ENCODE measurements at regions not wholly inside any gene's neighbourhood (a gene's known extent, or its start where the extent isn't known, plus 50 kb on each side); places are given as distances from the start of the nearest gene placed in this dataset.

DNA sequence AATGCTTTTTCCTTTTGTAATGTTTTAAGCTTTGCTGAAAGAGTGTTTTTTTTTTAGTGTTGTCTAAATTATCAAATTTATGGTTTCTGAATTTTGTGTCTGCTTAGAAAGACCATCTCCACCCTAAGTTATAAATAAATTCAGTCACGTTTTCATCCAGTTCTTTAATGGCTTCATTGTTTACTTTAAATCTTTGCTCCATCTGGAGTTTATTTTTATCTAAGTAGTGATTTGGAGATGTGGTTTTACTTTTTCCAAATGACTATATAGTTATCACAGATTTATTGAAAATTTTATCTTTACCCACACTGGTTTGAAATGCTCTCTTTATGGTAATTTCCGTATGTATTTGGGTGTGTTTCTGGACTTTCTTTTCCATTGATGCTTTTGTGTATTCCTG is 577.2 kb upstream of the ZNF608 start:
- TF ChIP-seq POLR2A (IDR thresholded peaks at IDR 0.05) (no peak), EP300 (IDR thresholded peaks at IDR 0.05) (no peak), POLR2AphosphoS5 (IDR thresholded peaks at IDR 0.05) (no peak)
- TF ChIP-seq, protein P1, sequence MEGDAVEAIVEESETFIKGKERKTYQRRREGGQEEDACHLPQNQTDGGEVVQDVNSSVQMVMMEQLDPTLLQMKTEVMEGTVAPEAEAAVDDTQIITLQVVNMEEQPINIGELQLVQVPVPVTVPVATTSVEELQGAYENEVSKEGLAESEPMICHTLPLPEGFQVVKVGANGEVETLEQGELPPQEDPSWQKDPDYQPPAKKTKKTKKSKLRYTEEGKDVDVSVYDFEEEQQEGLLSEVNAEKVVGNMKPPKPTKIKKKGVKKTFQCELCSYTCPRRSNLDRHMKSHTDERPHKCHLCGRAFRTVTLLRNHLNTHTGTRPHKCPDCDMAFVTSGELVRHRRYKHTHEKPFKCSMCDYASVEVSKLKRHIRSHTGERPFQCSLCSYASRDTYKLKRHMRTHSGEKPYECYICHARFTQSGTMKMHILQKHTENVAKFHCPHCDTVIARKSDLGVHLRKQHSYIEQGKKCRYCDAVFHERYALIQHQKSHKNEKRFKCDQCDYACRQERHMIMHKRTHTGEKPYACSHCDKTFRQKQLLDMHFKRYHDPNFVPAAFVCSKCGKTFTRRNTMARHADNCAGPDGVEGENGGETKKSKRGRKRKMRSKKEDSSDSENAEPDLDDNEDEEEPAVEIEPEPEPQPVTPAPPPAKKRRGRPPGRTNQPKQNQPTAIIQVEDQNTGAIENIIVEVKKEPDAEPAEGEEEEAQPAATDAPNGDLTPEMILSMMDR (IDR thresholded peaks at IDR 0.05) = no peak
- WGBS, 2 donors = 6 to 31% methylated on average over 2 of the region's 2 CpGs
- Histone ChIP-seq H3K4me3 (no peak overlapping the region), H3K9me3 (no peaks in the 10 kb centered on the region), H3K4me1 (peaks cover 0 to 9% (median 4%) of the 10 kb centered on the region in 4 donors), H3K36me3 (no peaks in the 10 kb centered on the region), H3K27me3 (no peaks in the 10 kb centered on the region), H3K27ac (no peak overlapping the region)
- DNase-seq = no peak
- intact Hi-C loops (cut with DNase I) = no loop called here

DNA sequence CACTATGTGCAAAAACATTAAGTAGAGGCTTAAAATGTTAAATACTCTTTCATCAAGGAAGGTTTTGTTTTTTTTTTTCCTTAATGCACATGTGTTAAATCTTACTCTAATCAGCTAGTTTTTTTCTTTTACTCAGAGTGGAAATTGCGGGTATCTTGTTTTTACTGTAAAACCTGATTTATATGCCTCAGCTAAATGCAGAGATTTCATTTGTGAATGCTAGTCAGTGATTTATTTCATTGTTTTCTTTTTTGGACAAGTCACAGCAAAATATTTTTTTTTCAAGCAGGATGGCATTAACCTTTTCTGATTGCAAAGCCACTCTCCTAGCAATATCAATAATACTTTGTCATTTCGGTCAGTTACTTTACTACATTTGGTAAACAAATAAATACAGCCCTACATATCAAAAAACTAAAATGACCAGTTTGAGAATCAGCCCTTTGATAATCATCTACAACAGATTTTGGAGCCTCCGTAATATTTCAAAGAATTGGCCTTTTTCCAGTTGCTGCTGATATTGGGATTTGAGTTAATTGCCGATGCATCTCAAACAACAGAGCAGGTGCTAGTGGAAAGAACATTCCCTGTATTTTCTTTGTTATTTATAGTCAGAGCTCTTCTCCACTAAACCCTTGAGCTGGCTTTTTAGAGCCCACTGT is 579.2 kb upstream of the ZNF608 start:
- Histone ChIP-seq H3K36me3 (no peaks in the 10 kb centered on the region), H3K27me3 (no peaks in the 10 kb centered on the region), H3K4me1 (peaks cover 0 to 9% (median 4%) of the 10 kb centered on the region in 4 donors), H3K9me3 (no peaks in the 10 kb centered on the region), H3K4me3 (no peak overlapping the region), H3K27ac (no peak overlapping the region)
- 53 to 75% methylated on average over 4 of the region's 4 CpGs for WGBS, 2 donors
- no peak for TF ChIP-seq POLR2AphosphoS5 (IDR thresholded peaks at IDR 0.05)
- no peak for TF ChIP-seq POLR2A (IDR thresholded peaks at IDR 0.05)
- TF ChIP-seq, protein P1 (IDR thresholded peaks at IDR 0.05) = no peak
- TF ChIP-seq EP300 (IDR thresholded peaks at IDR 0.05) = no peak
- intact Hi-C loops (cut with DNase I) = no loop called here
- DNase-seq = no peak

DNA sequence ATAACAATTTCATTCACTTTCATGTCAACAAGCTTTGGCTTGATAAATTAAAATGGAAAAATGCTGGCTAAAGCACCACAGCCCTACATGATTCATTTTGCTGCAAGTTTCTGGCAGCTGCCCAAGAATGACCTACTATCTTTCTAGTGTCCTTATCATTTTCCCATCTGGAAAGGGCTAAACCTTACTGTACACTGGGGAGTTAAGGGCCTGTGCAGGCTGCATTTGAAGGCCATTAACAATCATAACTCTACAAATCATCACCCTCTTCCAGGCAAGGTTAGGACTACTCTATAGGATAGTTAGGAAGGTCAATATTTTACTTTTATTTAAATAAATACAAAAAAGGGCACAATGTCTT is 579.7 kb upstream of the ZNF608 start:
- intact Hi-C loops (cut with DNase I) = no loop called here
- DNase-seq = no peak
- H3K27ac ChIP-seq = no peak overlapping the region

DNA sequence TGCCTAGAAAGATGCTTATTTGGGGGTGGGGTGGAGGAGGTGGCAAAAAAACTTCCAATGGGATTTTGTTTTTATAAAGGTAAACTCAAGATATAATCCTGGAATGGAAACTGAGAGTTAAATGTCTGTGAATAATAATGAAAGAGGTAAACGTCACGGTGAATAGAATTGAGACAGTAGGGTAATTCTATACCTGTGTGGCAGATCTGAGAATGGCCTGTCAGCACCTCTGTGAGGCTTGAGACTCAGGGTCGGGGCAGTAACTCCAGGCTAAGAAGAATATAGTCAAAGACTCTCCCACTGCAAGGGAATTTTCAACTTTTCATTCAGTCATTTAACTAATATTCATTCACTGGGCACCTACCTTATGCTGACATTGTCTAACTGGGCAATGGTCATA is 581.2 kb upstream of the ZNF608 start:
- intact Hi-C loops (cut with DNase I) = no loop called here
- WGBS, 2 donors = 85 to 90% methylated on average over 3 of the region's 3 CpGs

More for the DNA sequence above, 579.7 kb upstream of the ZNF608 start:
- TF ChIP-seq, protein P1 (IDR thresholded peaks at IDR 0.05) = no peak
- TF ChIP-seq POLR2AphosphoS5 (IDR thresholded peaks at IDR 0.05) (no peak), POLR2A (IDR thresholded peaks at IDR 0.05) (no peak), EP300 (IDR thresholded peaks at IDR 0.05) (no peak)
- no peaks in the 10 kb centered on the region for H3K27me3 ChIP-seq
- peaks cover 0 to 9% (median 4%) of the 10 kb centered on the region in 4 donors for H3K4me1 ChIP-seq
- no peaks in the 10 kb centered on the region for H3K9me3 ChIP-seq
- no peak overlapping the region for H3K4me3 ChIP-seq
- H3K36me3 ChIP-seq = no peaks in the 10 kb centered on the region

More for the DNA sequence above, 581.2 kb upstream of the ZNF608 start:
- peaks cover 0 to 9% (median 4%) of the 10 kb centered on the region in 4 donors for H3K4me1 ChIP-seq
- H3K27ac ChIP-seq = no peak overlapping the region
- no peaks in the 10 kb centered on the region for H3K9me3 ChIP-seq
- no peak for DNase-seq
- H3K36me3 ChIP-seq = no peaks in the 10 kb centered on the region
- no peak for TF ChIP-seq POLR2A (IDR thresholded peaks at IDR 0.05)
- TF ChIP-seq POLR2AphosphoS5 (IDR thresholded peaks at IDR 0.05) = no peak
- TF ChIP-seq EP300 (IDR thresholded peaks at IDR 0.05) = no peak
- TF ChIP-seq, protein P1 (IDR thresholded peaks at IDR 0.05) = no peak
- H3K4me3 ChIP-seq = no peak overlapping the region
- H3K27me3 ChIP-seq = no peaks in the 10 kb centered on the region

All from sigmoid colon (tissue), 6 donors.